PC-9 (cell line): ENCODE measurements at regions not wholly inside any gene's neighbourhood (a gene's known extent, or its start where the extent isn't known, plus 50 kb on each side); places are given as distances from the start of the nearest gene placed in this dataset.

ENCODE experiments used
- BruUV-seq: library from RNA; stranded (reverse); fragments of 400-500 nt; replicated peaks from 2 replicates; lab custom pipeline; 2021; lab: Mats Ljungman, UMichigan
- CTCF ChIA-PET: fragments of 300-600 bp; sonication (Branson Sonifier 250); formaldehyde crosslinking; loops from one replicate; lab custom pipeline; 2022; ENCODE audit warnings: antibody characterized with exemption; lab: Charles Lee
- POLR2A ChIA-PET: fragments of 300-600 bp; sonication (Branson Sonifier 250); formaldehyde crosslinking; loops from one replicate; lab custom pipeline; 2022; ENCODE audit warnings: antibody characterized with exemption; ENCODE audit not compliant: unreplicated experiment; lab: Charles Lee
- DNase-seq, 2 experiments: peaks; one replicate each; pipeline versions ENCODE4 v3.0.0 to v3.0.0-alpha.2; 2015 to 2022; ENCODE audit warnings: mixed read lengths in 1 of 2
- H2AFZ ChIP-seq: fragments of 200-600 bp; sonication (generic); 2 replicates; pipeline ENCODE4 v1.8.1; 2017; ENCODE audit warnings: antibody characterized with exemption
- H3F3A ChIP-seq: fragments of 200-600 bp; sonication (generic); 2 replicates; pipeline ENCODE4 v1.8.1; 2017; ENCODE audit warnings: antibody characterized with exemption, mild to moderate bottlenecking, low read depth; ENCODE audit not compliant: insufficient read depth
- H3K27ac ChIP-seq: fragments of 200-600 bp; sonication (generic); 2 replicates; pipeline ENCODE4 v1.6.1; 2016; ENCODE audit warnings: mixed run types
- H3K27me3 ChIP-seq: fragments of 200-600 bp; sonication (generic); 2 replicates; pipeline ENCODE4 v1.6.1; 2016; ENCODE audit warnings: low read depth, mixed run types; ENCODE audit not compliant: insufficient read depth
- H3K36me3 ChIP-seq: fragments of 200-600 bp; sonication (generic); 2 replicates; pipeline ENCODE4 v1.6.1; 2016; ENCODE audit warnings: low read depth, mixed run types
- H3K4me1 ChIP-seq: fragments of 200-600 bp; sonication (generic); replicated peaks from 2 replicates; pipeline ENCODE4 v1.6.1; 2016; ENCODE audit warnings: mixed run types; ENCODE audit not compliant: insufficient read depth
- H3K4me2 ChIP-seq: fragments of 200-600 bp; sonication (generic); 2 replicates; pipeline ENCODE4 v1.6.1; 2017; ENCODE audit warnings: mixed run types
- H3K4me3 ChIP-seq: fragments of 200-600 bp; sonication (generic); 2 replicates; pipeline ENCODE4 v1.6.1; 2016; ENCODE audit warnings: mixed run types
- H3K79me2 ChIP-seq: fragments of 200-600 bp; sonication (generic); 2 replicates; pipeline ENCODE4 v1.6.1; 2017; ENCODE audit warnings: low read depth, mixed run types
- H3K9me2 ChIP-seq: fragments of 200-600 bp; sonication (generic); 2 replicates; pipeline ENCODE4 v1.8.1; 2017; ENCODE audit warnings: mild to moderate bottlenecking; ENCODE audit not compliant: insufficient read depth
- H3K9me3 ChIP-seq: fragments of 200-600 bp; sonication (generic); 2 replicates; pipeline ENCODE4 v1.8.1; 2016; ENCODE audit warnings: low read depth; ENCODE audit not compliant: insufficient read depth
- H4K20me1 ChIP-seq: fragments of 200-600 bp; sonication (generic); 2 replicates; pipeline ENCODE4 v1.8.1; 2017; ENCODE audit not compliant: insufficient read depth
- EZH2 ChIP-seq: fragments of 200-600 bp; sonication (generic); IDR thresholded peaks from 2 replicates; pipeline ENCODE4 v1.8.0; 2017; ENCODE audit warnings: antibody characterized with exemption, low read depth
- intact Hi-C: fragments of 100-400 bp; cut with micrococcal nuclease; formaldehyde crosslinking; loops from one replicate; pipeline ENCODE4 v1.10.0; 2022; ENCODE audit not compliant: unreplicated experiment
- TF ChIP-seq, protein P1 (sequence below): fragments of 200-600 bp; sonication (generic); conservative IDR thresholded peaks from 2 replicates; pipeline ENCODE4 v1.6.1; 2017; ENCODE audit warnings: mixed run types, antibody characterized with exemption, mild to moderate bottlenecking, moderate library complexity

DNA sequence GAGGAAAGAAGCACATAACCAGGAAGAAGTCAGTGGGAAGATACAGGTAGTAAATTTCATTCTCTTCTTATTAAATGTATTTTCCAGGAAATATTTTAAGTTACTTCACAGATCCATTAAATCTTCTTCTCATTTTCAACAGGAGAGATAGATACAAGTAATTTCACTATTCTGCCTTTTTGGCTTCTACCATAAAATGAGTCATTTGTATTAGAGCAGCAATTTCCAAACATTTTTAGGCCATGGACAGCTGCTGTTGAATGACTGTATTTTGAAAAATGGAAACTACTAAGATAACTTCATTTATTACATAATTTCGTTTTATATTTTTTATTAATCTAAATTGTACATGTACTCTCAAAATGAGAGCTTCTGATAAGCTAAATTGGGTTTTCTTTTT, 809.6 kb upstream of the API5 start:
- H3K4me3 ChIP-seq: no peak overlapping the region
- CTCF ChIA-PET: no interaction called here

DNA sequence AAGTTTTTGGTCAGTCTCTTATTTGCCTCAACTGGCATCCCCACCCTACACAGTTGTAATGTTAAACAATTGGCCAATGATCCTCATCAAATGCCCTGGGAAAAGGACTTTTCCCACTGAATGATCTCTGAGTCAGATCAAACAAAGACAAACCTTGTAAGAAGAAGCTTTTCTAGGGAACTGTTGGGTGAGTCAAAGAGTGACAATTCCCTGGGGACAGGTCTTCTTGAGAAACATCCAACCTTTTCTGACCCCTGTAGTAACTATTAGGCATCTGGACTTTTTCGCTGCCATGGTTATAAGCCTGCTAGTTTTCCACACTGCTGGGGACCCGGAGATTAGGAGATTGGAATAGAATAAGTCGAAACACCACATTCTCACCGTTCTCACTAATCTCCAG, 789.8 kb upstream of the API5 start:
- ChIA-PET CTCF (no interaction called here), POLR2A (no interaction called here)
- BruUV-seq: no TSS peak
- H2AFZ ChIP-seq: no peak overlapping the region
- H3K4me1 ChIP-seq: no peaks in the 10 kb centered on the region
- no peaks in the 10 kb centered on the region for H3K79me2 ChIP-seq
- H3K9me2 ChIP-seq: no peaks in the 10 kb centered on the region
- H3K9me3 ChIP-seq: no peaks in the 10 kb centered on the region
- H4K20me1 ChIP-seq: no peaks in the 10 kb centered on the region
- H3K4me2 ChIP-seq: no peak overlapping the region
- no peak for DNase-seq
- H3K4me3 ChIP-seq: no peak overlapping the region
- no peak overlapping the region for H3K27ac ChIP-seq
- H3K27me3 ChIP-seq: no peaks in the 10 kb centered on the region
- TF ChIP-seq, protein P1, sequence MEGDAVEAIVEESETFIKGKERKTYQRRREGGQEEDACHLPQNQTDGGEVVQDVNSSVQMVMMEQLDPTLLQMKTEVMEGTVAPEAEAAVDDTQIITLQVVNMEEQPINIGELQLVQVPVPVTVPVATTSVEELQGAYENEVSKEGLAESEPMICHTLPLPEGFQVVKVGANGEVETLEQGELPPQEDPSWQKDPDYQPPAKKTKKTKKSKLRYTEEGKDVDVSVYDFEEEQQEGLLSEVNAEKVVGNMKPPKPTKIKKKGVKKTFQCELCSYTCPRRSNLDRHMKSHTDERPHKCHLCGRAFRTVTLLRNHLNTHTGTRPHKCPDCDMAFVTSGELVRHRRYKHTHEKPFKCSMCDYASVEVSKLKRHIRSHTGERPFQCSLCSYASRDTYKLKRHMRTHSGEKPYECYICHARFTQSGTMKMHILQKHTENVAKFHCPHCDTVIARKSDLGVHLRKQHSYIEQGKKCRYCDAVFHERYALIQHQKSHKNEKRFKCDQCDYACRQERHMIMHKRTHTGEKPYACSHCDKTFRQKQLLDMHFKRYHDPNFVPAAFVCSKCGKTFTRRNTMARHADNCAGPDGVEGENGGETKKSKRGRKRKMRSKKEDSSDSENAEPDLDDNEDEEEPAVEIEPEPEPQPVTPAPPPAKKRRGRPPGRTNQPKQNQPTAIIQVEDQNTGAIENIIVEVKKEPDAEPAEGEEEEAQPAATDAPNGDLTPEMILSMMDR: no peak
- TF ChIP-seq EZH2: no peak
- H3K36me3 ChIP-seq: no peaks in the 10 kb centered on the region
- intact Hi-C loops: no loop called here
- no peaks in the 10 kb centered on the region for H3F3A ChIP-seq

More for the DNA sequence above, 809.6 kb upstream of the API5 start:
- Histone ChIP-seq H3K27ac (no peak overlapping the region), H3K4me1 (no peaks in the 10 kb centered on the region), H3F3A (no peaks in the 10 kb centered on the region), H2AFZ (no peak overlapping the region), H3K9me2 (no peaks in the 10 kb centered on the region), H3K27me3 (no peaks in the 10 kb centered on the region), H4K20me1 (no peaks in the 10 kb centered on the region), H3K4me2 (no peak overlapping the region), H3K9me3 (no peaks in the 10 kb centered on the region), H3K79me2 (no peaks in the 10 kb centered on the region), H3K36me3 (no peaks in the 10 kb centered on the region)
- POLR2A ChIA-PET: no interaction called here
- TF ChIP-seq, protein P1: no peak
- no peak for TF ChIP-seq EZH2
- intact Hi-C loops: no loop called here
- BruUV-seq: no TSS peak
- DNase-seq: no peak

DNA sequence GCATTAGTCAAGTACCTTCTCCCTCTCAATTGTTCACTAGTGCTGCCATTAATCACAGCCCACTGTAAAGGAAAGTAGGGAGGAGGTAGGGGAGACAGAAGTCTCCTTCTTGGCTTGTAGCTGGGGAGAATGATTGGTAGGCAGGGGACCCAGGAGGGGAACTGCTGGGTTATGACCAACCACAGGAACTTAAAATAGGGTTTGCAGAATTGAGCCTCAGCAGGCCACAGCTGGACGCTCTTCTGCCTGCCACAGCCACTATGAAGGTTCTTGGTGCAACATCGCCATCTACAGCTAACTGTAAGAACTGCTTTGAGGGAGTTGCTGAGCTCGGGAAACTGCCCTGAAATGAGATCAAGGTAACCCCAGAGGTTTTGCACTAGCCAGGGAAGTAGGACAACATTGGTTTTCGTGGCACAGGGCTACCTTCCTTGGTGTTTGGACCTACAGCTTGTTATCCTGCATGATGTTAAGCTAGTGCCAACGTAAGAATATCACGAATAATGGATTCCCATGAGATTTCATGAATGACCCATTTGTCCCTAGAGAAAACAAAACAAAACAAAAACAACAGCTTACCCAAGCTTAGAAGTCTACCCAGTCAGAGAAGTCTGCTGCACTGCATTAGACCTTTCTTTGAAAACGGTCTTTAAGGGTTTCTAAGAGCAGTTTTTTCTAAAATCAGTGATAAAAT, 787.1 kb upstream of the API5 start:
- no peaks in the 10 kb centered on the region for H3K36me3 ChIP-seq
- peak; percentile 46 to 51 for DNase-seq
- H2AFZ ChIP-seq: no peak overlapping the region
- no peak overlapping the region for H3K4me3 ChIP-seq
- no peak overlapping the region for H3K27ac ChIP-seq
- no peaks in the 10 kb centered on the region for H3K9me2 ChIP-seq
- intact Hi-C loops: loop anchor here (2.0 kb wide), 2 partner anchors 1026 to 1064 kb away; no protein-coding TSS in a partner anchor
- ChIA-PET CTCF (no interaction called here), POLR2A (no interaction called here)
- TF ChIP-seq EZH2: no peak
- TF ChIP-seq, protein P1: peak; percentile 87
- no peak overlapping the region for H3K4me2 ChIP-seq
- no peaks in the 10 kb centered on the region for H3K4me1 ChIP-seq
- BruUV-seq: no TSS peak
- no peaks in the 10 kb centered on the region for H3K9me3 ChIP-seq
- no peaks in the 10 kb centered on the region for H4K20me1 ChIP-seq
- H3K27me3 ChIP-seq: no peaks in the 10 kb centered on the region
- no peaks in the 10 kb centered on the region for H3F3A ChIP-seq
- no peaks in the 10 kb centered on the region for H3K79me2 ChIP-seq
